Spleen (tissue), 7 donors: ENCODE measurements at regions not wholly inside any gene's neighbourhood (a gene's known extent, or its start where the extent isn't known, plus 50 kb on each side); places are given as distances from the start of the nearest gene placed in this dataset.

Experiments used
- CTCF ChIP-seq, 11 experiments: fragments of 200-600 bp in 7 of 11; fragments of 450-650 bp in 4 of 11; sonication (generic) in 4 of 11; IDR thresholded peaks in 8 of 11; conservative IDR thresholded peaks in 3 of 11; 1 replicate in 7 of 11; 2 replicates in 4 of 11; pipeline versions ENCODE4 v1.4.0 to v1.8.0; 2016 to 2021; ENCODE audit warnings: antibody characterized with exemption in 11 of 11, inconsistent platforms in 4 of 11, mild to moderate bottlenecking in 1 of 11
- POLR2A ChIP-seq, 3 donors: fragments of 450-650 bp; IDR thresholded peaks; one replicate each; pipeline ENCODE4 v1.5.1; 2017; ENCODE audit warnings: antibody characterized with exemption in 3 of 3, mild to moderate bottlenecking in 1 of 3
- donor health status: DM: no; HTN: no; CAD: no; lungs with moderate emphysema.
- donor health status: DM: no; HTN: no; CAD: no.
- donor health status: DM: no; HTN: no; CAD: no.

DNA sequence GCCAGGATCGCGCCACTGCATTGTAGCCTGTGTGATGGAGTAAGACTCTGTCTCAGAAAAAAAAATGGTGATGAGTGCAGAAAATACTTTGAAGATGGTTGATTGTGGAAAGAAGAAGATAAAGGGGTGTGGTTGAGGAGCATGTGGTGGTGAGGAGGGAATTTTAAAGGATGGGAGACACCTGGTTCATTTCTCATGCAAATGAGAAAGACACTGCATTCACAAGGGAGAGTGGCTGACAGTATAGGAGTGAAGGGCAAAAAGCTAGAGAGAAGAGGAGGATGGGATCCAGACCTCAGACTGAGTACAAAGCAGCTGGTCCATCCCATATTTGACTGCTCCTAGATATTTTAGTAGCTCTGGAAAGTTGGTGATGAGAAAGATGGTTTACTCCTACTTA lies 206.0 kb downstream of the SNAPC1 start:
- TF ChIP-seq CTCF (IDR thresholded peaks at IDR 0.05 in 8 of 11, conservative IDR thresholded peaks at IDR 0.05 in 3 of 11): no peak
- TF ChIP-seq POLR2A (IDR thresholded peaks at IDR 0.05): no peak
